ENCODE measurements at regions not wholly inside any gene's neighbourhood (a gene's known extent, or its start where the extent isn't known, plus 50 kb on each side); places are given as distances from the start of the nearest gene placed in this dataset.

GRCh38 chr21:29430576-29430975 lies 131.9 kb downstream of the BACH1 start:
- no peak for TF ChIP-seq EP300 (IDR thresholded peaks at IDR 0.05; ENCODE audit: borderline replicate concordance)
- no peak for TF ChIP-seq EGR1 (IDR thresholded peaks at IDR 0.05)
- TF ChIP-seq YY1 (IDR thresholded peaks at IDR 0.05; ENCODE audit: low read depth) = no peak
- TF ChIP-seq TAF1 (IDR thresholded peaks at IDR 0.05; ENCODE audit: low read depth) = no peak
- TF ChIP-seq, protein P1, sequence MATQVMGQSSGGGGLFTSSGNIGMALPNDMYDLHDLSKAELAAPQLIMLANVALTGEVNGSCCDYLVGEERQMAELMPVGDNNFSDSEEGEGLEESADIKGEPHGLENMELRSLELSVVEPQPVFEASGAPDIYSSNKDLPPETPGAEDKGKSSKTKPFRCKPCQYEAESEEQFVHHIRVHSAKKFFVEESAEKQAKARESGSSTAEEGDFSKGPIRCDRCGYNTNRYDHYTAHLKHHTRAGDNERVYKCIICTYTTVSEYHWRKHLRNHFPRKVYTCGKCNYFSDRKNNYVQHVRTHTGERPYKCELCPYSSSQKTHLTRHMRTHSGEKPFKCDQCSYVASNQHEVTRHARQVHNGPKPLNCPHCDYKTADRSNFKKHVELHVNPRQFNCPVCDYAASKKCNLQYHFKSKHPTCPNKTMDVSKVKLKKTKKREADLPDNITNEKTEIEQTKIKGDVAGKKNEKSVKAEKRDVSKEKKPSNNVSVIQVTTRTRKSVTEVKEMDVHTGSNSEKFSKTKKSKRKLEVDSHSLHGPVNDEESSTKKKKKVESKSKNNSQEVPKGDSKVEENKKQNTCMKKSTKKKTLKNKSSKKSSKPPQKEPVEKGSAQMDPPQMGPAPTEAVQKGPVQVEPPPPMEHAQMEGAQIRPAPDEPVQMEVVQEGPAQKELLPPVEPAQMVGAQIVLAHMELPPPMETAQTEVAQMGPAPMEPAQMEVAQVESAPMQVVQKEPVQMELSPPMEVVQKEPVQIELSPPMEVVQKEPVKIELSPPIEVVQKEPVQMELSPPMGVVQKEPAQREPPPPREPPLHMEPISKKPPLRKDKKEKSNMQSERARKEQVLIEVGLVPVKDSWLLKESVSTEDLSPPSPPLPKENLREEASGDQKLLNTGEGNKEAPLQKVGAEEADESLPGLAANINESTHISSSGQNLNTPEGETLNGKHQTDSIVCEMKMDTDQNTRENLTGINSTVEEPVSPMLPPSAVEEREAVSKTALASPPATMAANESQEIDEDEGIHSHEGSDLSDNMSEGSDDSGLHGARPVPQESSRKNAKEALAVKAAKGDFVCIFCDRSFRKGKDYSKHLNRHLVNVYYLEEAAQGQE (IDR thresholded peaks at IDR 0.05; ENCODE audit: low read depth) = no peak
- no peak for TF ChIP-seq TCF12 (IDR thresholded peaks at IDR 0.05; ENCODE audit: low read depth)
- TF ChIP-seq CEBPB (IDR thresholded peaks at IDR 0.05) = no peak
- TF ChIP-seq TEAD4 (IDR thresholded peaks at IDR 0.05) = no peak
- TF ChIP-seq CREB1 (IDR thresholded peaks at IDR 0.05; ENCODE audit: low read depth) = no peak
- no peak for TF ChIP-seq NFIC (IDR thresholded peaks at IDR 0.05)
- no peak for TF ChIP-seq MAX (IDR thresholded peaks at IDR 0.05)
- TF ChIP-seq, protein P2, sequence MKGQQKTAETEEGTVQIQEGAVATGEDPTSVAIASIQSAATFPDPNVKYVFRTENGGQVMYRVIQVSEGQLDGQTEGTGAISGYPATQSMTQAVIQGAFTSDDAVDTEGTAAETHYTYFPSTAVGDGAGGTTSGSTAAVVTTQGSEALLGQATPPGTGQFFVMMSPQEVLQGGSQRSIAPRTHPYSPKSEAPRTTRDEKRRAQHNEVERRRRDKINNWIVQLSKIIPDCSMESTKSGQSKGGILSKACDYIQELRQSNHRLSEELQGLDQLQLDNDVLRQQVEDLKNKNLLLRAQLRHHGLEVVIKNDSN (IDR thresholded peaks at IDR 0.05) = no peak
- no peak for TF ChIP-seq FOXM1 (IDR thresholded peaks at IDR 0.05; ENCODE audit: borderline replicate concordance, low read depth)
- no peak for TF ChIP-seq RAD21 (IDR thresholded peaks at IDR 0.05; ENCODE audit: low read depth)
